Neural crest cell (in vitro differentiated cells): ENCODE measurements at regions not wholly inside any gene's neighbourhood (a gene's known extent, or its start where the extent isn't known, plus 50 kb on each side); places are given as distances from the start of the nearest gene placed in this dataset.

Experiments used
- DNase-seq: peaks from one replicate; pipeline ENCODE4 v3.0.0; 2021; ENCODE audit warnings: low read depth, mixed read lengths, low spot score
- H3K27ac Mint-ChIP-seq: one replicate; pipeline ENCODE4 v1.8.0; 2021; ENCODE audit warnings: mild to moderate bottlenecking, mixed read lengths; ENCODE audit not compliant: unreplicated experiment
- H3K27me3 Mint-ChIP-seq: 2 replicates; pipeline ENCODE4 v1.8.0; 2021; ENCODE audit warnings: low read depth, mild to moderate bottlenecking, mixed read lengths
- H3K36me3 Mint-ChIP-seq: 2 replicates; pipeline ENCODE4 v1.8.0; 2021; ENCODE audit warnings: low read depth, mild to moderate bottlenecking, mixed read lengths
- H3K4me1 Mint-ChIP-seq: 2 replicates; pipeline ENCODE4 v1.8.0; 2021; ENCODE audit warnings: mixed read lengths
- H3K4me3 Mint-ChIP-seq: one replicate; pipeline ENCODE4 v1.8.0; 2021; ENCODE audit warnings: mild to moderate bottlenecking, mixed read lengths
- H3K9me3 Mint-ChIP-seq: 2 replicates; pipeline ENCODE4 v1.8.0; 2021; ENCODE audit warnings: mixed read lengths
- CTCF ChIP-seq: fragments of 200-600 bp; sonication (generic); conservative IDR thresholded peaks from 2 replicates; pipeline ENCODE4 v1.5.0; 2021; ENCODE audit warnings: antibody characterized with exemption, mild to moderate bottlenecking

- no peaks in the 10 kb centered on the region for H3K36me3 Mint-ChIP-seq
- TF ChIP-seq CTCF = no peak
- no peaks in the 10 kb centered on the region for H3K27me3 Mint-ChIP-seq
- H3K9me3 Mint-ChIP-seq = no peaks in the 10 kb centered on the region
- DNase-seq = no peak
- no peak overlapping the region for H3K27ac Mint-ChIP-seq
- H3K4me3 Mint-ChIP-seq = no peak overlapping the region
- no peaks in the 10 kb centered on the region for H3K4me1 Mint-ChIP-seq
These were observed 234.5 kb upstream of the MYOCD start for GRCh38 chr17:12431188-12431587.

- no peaks in the 10 kb centered on the region for H3K36me3 Mint-ChIP-seq
- H3K27ac Mint-ChIP-seq = no peak overlapping the region
These were observed 227.5 kb upstream of the MYOCD start for GRCh38 chr17:12438212-12438611.

GRCh38 chr17:12438813-12439586, 226.7 kb upstream of the MYOCD start:
- Mint-ChIP-seq H3K9me3 (peaks cover 4% of the 10 kb centered on the region), H3K4me1 (no peaks in the 10 kb centered on the region), H3K27me3 (peaks cover 2% of the 10 kb centered on the region), H3K4me3 (no peak overlapping the region), H3K27ac (no peak overlapping the region), H3K36me3 (no peaks in the 10 kb centered on the region)
- no peak for DNase-seq
- no peak for TF ChIP-seq CTCF

More at GRCh38 chr17:12438212-12438611, 227.5 kb upstream of the MYOCD start:
- Mint-ChIP-seq H3K27me3 (peaks cover 2% of the 10 kb centered on the region), H3K4me3 (no peak overlapping the region), H3K4me1 (no peaks in the 10 kb centered on the region), H3K9me3 (peaks cover 4% of the 10 kb centered on the region)
- no peak for DNase-seq
- no peak for TF ChIP-seq CTCF

GRCh38 chr17:12445331-12445730, 220.4 kb upstream of the MYOCD start:
- no peaks in the 10 kb centered on the region for H3K4me1 Mint-ChIP-seq
- TF ChIP-seq CTCF = no peak
- H3K27me3 Mint-ChIP-seq = peaks cover 9% of the 10 kb centered on the region
- H3K4me3 Mint-ChIP-seq = no peak overlapping the region
- DNase-seq = no peak
- peaks cover 12% of the 10 kb centered on the region for H3K9me3 Mint-ChIP-seq
- no peak overlapping the region for H3K27ac Mint-ChIP-seq
- H3K36me3 Mint-ChIP-seq = no peaks in the 10 kb centered on the region

- peaks cover 11% of the 10 kb centered on the region for H3K9me3 Mint-ChIP-seq
- no peaks in the 10 kb centered on the region for H3K4me1 Mint-ChIP-seq
- DNase-seq = no peak
- peaks cover 8% of the 10 kb centered on the region for H3K36me3 Mint-ChIP-seq
- TF ChIP-seq CTCF = no peak
- no peak overlapping the region for H3K27ac Mint-ChIP-seq
- H3K27me3 Mint-ChIP-seq = no peaks in the 10 kb centered on the region
- H3K4me3 Mint-ChIP-seq = no peak overlapping the region
These were observed 208.2 kb upstream of the MYOCD start for GRCh38 chr17:12457493-12457892.
